Activated T-cell treated with anti-CD3 and anti-CD28 coated beads for 1 hour (primary cell): ENCODE measurements at regions not wholly inside any gene's neighbourhood (a gene's known extent, or its start where the extent isn't known, plus 50 kb on each side); places are given as distances from the start of the nearest gene placed in this dataset.

Experiments
- DNase-seq: peaks from one replicate; pipeline ENCODE4 v3.0.0-alpha.2; 2020; ENCODE audit warnings: low read depth

GRCh38 chr6:139847457-139847813, 473.0 kb upstream of the CITED2 start:
- DNase-seq: no peak

DNA sequence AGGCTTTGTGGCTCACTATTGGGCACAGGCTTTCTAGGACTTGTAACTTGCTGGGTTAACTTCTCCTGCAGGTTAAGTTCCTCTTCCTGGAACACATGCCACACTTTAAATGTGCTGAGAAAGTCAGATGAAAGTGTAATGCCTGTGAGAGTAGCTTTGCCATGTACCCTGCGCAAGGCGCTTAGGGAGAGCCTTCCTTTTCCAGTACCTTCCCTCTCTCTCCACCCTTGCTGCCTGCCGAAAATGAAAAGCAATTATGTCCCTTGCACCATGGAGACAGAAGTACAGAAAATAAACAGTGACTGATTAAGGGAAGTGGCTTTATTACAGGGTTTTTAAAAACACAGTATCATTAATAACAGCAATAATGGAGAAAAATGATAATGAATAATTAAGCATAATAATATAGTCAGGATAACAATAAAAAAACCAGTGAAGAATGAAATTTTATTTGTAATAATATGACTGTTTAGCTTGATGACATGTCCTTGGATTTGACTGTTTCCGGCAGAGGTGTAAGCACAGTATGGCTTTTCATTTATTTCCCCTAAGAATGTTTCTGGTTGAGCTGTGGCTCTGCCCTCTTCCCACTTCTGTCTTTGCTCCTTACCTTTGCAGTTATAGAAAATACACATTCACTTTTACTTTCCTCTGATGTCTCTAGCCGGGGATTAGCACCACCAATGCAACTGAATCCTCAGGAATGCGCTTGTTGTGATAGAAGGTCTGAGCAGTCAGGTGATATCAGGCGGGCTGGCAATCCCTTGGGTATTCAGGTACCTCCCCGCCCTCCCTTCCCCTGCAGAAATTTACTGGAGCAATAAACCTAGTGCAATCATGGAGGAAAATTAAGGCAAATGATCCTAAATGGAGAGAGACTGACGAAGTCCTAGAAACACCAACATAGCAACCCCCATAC, 472.3 kb upstream of the CITED2 start:
- no peak for DNase-seq

DNA sequence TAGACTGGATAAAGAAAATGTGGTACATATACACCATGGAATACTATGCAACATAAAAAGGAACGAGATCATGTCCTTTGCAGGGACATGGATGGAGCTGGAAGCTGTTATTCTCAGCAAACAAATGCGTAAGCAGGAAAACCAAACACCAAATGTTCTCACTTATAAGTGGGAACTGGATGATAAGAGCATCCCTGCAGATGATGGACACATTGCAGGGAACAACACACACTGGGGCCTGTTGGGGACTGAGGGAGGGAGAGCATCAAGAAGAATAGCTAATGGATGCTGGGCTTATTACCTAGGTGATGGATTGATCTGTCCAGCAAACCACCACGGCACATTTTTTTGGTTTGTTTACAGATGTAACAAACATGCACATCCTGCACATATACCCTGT, 470.5 kb upstream of the CITED2 start:
- no peak for DNase-seq

DNA sequence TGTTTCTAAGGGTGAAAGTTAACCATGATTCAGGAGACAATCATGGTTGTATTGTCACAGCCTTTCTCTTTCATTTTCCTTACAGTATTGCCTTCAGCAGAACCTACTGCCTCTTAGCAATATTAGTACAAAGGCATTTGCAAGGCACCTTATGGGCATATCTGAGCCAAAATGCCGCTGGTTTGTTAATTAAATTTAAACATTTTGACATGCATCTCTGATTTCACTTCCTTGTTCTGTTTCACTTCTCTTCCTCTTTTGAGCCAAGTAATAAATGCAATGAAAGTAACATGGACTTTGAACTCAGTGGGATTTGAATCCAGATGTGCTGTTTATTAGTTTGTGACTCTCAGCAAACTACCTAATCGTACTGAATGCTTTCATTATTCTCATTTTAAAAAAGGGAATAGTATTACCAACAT, 467.4 kb upstream of the CITED2 start:
- DNase-seq: no peak

DNA sequence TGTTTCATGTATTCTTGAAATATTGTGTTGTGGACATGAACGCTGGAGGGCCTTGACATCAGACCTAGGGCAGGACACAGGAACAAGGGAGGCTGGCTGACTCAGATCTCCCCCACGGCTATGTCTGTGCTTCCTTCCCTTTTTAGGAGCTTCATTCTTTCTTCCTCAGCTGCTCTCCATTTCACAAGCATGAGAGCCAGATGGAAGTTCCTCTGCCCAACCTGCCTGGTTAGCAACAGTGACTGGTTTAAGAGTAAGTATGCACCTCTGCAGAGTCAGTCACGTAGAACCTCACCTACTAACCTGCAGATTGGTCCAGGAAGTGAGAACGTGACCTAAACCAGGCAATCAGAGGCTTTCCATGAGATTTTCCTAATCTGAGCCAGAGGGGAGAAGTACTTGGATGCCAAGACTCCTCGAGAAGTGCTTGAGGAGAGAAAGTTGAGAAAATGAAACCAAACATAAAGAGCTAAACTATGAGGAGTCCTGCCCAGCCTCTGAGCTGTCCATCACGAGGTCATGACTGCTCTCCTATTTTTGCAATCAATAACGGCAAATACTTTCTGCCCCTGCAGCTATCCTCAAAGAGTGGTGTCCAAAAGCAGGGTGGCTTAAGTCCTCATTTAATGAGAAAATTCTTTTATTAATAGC, 465.2 kb upstream of the CITED2 start:
- no peak for DNase-seq

DNA sequence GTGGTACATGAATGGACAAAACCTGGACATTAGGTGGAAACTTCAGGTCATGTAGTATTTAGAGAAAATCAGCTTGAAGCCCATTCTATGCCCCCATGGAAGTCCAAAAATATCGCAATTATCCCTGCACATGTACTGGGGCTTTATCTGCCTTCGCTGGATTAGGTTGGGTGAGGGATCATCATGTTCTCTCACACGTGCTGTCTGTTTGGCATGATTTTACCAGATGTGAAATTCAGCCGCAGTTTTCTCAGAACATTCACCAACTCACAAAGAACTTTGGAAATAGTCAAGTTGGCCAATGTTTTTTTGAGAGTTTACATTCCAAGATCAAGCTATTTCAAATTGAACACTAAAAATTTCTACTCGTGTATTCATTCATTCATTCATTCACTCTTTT, 459.8 kb upstream of the CITED2 start:
- DNase-seq: no peak

GRCh38 chr6:139833592-139833991, 459.1 kb upstream of the CITED2 start:
- DNase-seq: no peak

GRCh38 chr6:139832493-139833305, 458.3 kb upstream of the CITED2 start:
- DNase-seq: no peak

GRCh38 chr6:139829576-139829975, 455.1 kb upstream of the CITED2 start:
- DNase-seq: no peak

DNA sequence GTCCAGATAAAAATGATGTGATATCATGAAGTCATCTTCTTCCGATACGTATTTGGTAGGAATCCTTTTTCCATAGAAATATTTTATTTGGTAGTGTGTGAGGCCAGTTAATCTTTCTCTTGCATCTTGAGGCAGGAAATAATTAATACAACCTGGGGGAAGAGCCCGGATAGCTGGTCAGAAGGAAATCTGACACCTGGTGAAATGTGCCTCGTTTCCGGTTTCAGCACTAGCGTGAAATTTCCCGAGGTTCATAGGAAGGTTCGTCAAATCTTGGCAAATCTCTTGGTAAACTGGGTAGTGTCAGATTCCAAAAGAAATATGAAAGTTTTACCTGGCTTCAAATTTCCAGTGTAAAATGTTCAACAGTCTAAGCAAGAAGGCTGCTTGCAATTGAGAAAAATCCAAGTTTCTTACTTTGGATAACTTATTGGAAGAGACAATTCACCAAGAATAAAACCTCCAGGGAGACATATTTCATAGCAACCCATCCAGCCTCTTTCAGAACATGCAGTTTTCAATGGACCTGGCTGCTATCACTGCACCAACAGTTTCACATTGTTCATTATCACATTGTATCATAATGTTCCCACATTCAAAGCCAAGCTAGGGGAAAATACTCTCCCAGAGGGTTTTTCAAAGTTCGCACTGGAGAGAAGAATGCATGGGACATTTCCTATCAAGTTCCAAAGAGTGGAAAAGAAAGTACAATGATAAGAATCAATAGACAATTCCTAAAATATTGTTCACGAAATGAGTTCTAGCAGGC, 454.5 kb upstream of the CITED2 start:
- DNase-seq: no peak

DNA sequence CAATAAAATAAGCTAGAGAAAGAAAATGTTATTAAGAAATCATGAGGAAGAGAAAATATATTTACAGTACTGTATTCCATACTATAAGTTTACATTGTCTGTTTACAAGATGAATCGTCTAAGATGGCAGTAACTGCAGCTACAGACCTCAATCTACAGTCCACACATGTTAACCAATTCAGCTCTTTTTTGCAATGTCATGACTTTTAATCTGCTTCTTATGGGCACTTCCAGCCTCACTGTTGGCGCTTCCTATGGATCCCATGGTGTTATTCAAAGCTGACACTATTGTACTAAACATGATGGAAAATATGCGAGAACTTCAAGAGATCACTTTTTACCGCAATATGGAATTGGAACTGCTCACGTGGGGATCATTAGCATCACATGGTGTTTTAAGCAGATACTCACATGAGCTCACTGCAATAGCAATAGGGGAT, 451.5 kb upstream of the CITED2 start:
- DNase-seq: no peak

DNA sequence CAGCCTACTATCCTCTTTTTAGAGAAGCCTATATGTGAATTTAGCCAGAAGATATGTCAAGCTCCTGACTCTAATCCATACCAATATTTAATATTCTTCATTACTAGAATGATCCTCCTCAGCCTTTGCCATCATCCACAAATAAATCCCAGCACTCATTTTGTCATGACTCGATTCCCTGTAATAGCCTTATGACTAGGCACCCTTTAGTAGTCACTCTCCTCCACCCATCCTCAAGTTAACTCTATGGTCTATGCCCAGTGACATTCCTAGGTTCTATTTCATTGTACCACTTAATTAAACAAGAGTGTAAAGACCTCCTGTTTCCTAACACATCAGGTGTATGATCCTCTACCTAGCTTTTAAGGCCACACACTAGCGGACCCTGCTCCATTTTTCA, 450.4 kb upstream of the CITED2 start:
- DNase-seq: no peak

DNA sequence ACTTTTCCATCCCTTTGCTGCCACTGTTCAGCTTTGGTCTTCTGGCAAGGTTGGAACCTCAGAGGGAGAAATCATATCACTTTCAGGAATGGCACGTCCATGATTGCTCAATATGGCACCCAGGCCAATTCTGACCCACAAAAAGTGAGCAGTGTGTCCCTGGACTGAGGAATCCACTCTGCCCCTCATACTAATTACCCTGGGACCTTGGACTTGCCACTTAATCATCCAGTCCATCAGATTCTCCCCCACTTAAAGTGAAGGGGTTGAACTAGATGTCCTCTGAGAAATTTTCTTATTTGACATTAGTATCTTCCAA, 449.3 kb upstream of the CITED2 start:
- DNase-seq: no peak

DNA sequence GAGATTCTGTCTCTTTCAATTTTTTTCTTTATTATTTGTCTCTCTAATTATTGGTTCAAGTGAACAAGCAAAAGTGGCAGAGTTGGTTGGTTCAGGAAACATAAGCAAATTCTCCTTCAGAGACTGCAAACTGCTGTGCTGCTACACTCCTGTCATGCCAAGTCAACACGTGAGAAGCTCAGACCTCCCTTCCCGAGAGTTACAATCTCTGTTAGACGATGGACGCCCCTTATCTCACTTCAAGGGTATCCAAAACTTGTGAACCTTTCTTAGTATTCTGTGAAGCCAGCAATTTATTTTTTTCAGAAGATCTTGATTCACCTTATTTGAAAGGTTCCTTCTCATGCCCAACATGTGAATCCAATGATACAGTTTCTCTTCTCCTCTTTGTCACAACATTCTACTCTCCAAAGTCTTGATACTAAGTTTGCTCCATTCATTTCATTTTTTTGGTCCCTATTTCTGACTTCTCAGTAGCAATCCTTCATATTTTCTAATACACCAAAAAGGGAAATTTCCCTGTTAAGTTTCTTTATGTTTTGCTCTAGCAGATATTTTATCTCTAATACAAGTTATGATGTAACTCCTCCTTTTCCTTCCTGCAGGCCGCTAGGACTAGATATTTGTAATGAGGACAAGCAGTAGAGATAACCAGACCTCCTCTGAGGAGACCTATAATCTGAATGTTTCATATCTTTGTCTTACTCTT, 448.8 kb upstream of the CITED2 start:
- DNase-seq: no peak

GRCh38 chr6:139821676-139822223, 447.3 kb upstream of the CITED2 start:
- no peak for DNase-seq

GRCh38 chr6:139820210-139820609, 445.8 kb upstream of the CITED2 start:
- no peak for DNase-seq

- no peak for DNase-seq
Measured at GRCh38 chr6:139819776-139820175, 445.3 kb upstream of the CITED2 start.

DNA sequence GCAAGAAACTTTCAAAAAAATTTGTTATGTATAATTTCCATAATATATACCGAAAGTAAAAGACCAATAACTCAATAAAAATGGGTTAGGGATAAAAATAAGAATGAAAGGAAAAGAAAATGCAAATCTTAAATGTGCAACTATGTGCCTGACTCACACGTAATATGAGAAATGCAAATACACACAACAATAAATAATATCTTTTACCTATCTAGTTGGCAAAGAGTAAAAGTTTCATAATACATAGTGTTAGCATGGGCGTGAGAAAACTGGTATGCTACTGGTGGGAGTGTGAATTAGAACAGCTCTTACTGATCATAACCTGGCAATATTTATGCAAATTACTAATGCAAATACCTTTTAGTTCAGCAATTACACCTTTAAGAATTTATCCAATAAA, 438.5 kb upstream of the CITED2 start:
- DNase-seq: no peak

- no peak for DNase-seq
Measured at GRCh38 chr6:139801571-139802321, 427.3 kb upstream of the CITED2 start.

DNA sequence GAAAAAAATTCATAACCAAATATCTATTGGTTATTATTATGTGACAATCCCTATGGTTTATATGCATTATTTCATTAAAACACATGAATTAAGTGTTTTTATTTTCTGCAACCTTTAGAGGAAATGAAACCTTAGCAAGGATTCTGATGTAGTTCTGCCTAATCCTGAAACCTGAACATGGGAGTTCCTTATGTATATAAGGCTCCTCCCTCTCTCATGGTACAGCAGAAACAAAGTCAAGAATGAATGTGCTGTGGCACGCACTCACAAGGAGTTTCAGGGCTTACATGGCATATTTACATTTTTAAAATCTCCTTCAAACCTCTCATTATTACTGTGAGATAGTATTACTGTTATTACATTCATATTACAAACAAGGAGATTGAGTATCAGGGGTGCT, 426.4 kb upstream of the CITED2 start:
- no peak for DNase-seq
